Stomach (tissue), 8 donors: ENCODE measurements at regions not wholly inside any gene's neighbourhood (a gene's known extent, or its start where the extent isn't known, plus 50 kb on each side); places are given as distances from the start of the nearest gene placed in this dataset.

Experiments
- DNase-seq, 2 donors: peaks; one replicate each; pipeline versions ENCODE4 v3.0.0 to v3.0.0-alpha.2; 2013 to 2019
- H3K27ac ChIP-seq, 5 donors: fragments of 200-600 bp in 4 of 5; sonication (generic) in 4 of 5; one replicate each; pipeline ENCODE4 v1.5.1; 2013 to 2019; ENCODE audit warnings: mild to moderate bottlenecking in 1 of 5, moderate library complexity in 1 of 5
- H3K27me3 ChIP-seq, 3 donors: fragments of 200-600 bp; sonication (generic); one replicate each; pipeline ENCODE4 v1.5.1; 2017 to 2019; ENCODE audit warnings: mixed run types in 1 of 3
- H3K36me3 ChIP-seq, 4 donors: fragments of 200-600 bp; sonication (generic); 1 replicate in 3 of 4; 2 replicates in 1 of 4; pipeline ENCODE4 v1.5.1; 2016 to 2019
- H3K4me1 ChIP-seq, 4 donors: fragments of 200-600 bp; sonication (generic); one replicate each; pipeline ENCODE4 v1.5.1; 2016 to 2019
- H3K4me3 ChIP-seq, 4 donors: fragments of 200-600 bp; sonication (generic) in 3 of 4; one replicate each; pipeline ENCODE4 v1.5.1; 2016 to 2019; ENCODE audit warnings: mild to moderate bottlenecking in 1 of 4
- H3K9me3 ChIP-seq, 4 donors: fragments of 200-600 bp; sonication (generic); one replicate each; pipeline ENCODE4 v1.5.1; 2016 to 2019
- EP300 ChIP-seq: sonication (generic); formaldehyde crosslinking; IDR thresholded peaks from one replicate; pipeline ENCODE4 v1.6.1; 2017; ENCODE audit warnings: antibody characterized with exemption
- POLR2A ChIP-seq, 4 donors: fragments of 450-650 bp; IDR thresholded peaks; one replicate each; pipeline ENCODE4 v1.6.1; 2016; ENCODE audit warnings: antibody characterized with exemption in 4 of 4, control low read depth in 2 of 4, mild to moderate bottlenecking in 1 of 4, moderate library complexity in 1 of 4
- POLR2AphosphoS5 ChIP-seq, 3 donors: sonication (generic); formaldehyde crosslinking; IDR thresholded peaks; one replicate each; pipeline ENCODE4 v1.6.1; 2016; ENCODE audit warnings: antibody characterized with exemption in 3 of 3
- WGBS, 5 donors: extraction: QIAGEN DNeasy Blood & Tissue Kit in 3 of 5; methylation state at CpG; one replicate each; pipeline versions ENCODE4 v1.1.5 to v1.1.7; 2013 to 2018; 5-methylcytosine and 5-hydroxymethylcytosine counted together
- intact Hi-C: fragments of 100-400 bp; cut with DNase I; formaldehyde crosslinking; loops from one replicate; pipeline ENCODE4 v1.15.1; 2023; ENCODE audit warnings: low total_unique reads
- TF ChIP-seq, protein P1 (sequence below), 7 experiments: fragments of 450-650 bp in 4 of 7; fragments of 200-600 bp in 3 of 7; sonication (generic) in 3 of 7; IDR thresholded peaks; one replicate each; pipeline ENCODE4 v1.5.1; 2016 to 2019; ENCODE audit warnings: antibody characterized with exemption in 7 of 7, control low read depth in 2 of 7, mild to moderate bottlenecking in 1 of 7
- donor health status: healthy with polysubstance abuse.
- donor health status: Bipolar disorder and iron deficiency.
- donor health status: healthy.

- Histone ChIP-seq H3K27ac (no peak overlapping the region), H3K9me3 (no peaks in the 10 kb centered on the region), H3K36me3 (no peaks in the 10 kb centered on the region), H3K4me3 (no peak overlapping the region), H3K4me1 (no peaks in the 10 kb centered on the region), H3K27me3 (no peaks in the 10 kb centered on the region)
- TF ChIP-seq, protein P1, sequence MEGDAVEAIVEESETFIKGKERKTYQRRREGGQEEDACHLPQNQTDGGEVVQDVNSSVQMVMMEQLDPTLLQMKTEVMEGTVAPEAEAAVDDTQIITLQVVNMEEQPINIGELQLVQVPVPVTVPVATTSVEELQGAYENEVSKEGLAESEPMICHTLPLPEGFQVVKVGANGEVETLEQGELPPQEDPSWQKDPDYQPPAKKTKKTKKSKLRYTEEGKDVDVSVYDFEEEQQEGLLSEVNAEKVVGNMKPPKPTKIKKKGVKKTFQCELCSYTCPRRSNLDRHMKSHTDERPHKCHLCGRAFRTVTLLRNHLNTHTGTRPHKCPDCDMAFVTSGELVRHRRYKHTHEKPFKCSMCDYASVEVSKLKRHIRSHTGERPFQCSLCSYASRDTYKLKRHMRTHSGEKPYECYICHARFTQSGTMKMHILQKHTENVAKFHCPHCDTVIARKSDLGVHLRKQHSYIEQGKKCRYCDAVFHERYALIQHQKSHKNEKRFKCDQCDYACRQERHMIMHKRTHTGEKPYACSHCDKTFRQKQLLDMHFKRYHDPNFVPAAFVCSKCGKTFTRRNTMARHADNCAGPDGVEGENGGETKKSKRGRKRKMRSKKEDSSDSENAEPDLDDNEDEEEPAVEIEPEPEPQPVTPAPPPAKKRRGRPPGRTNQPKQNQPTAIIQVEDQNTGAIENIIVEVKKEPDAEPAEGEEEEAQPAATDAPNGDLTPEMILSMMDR (IDR thresholded peaks at IDR 0.05): no peak
- no peak for TF ChIP-seq EP300
- TF ChIP-seq POLR2A (IDR thresholded peaks at IDR 0.05): no peak
- TF ChIP-seq POLR2AphosphoS5 (IDR thresholded peaks at IDR 0.05): no peak
- intact Hi-C loops: no loop called here
- WGBS, 5 donors: 45 to 68% (median 60%) methylated on average over 2 of the region's 2 CpGs
- DNase-seq: no peak
Measured at GRCh38 chr5:167778228-167778627, 513.2 kb upstream of the WWC1 start.

DNA sequence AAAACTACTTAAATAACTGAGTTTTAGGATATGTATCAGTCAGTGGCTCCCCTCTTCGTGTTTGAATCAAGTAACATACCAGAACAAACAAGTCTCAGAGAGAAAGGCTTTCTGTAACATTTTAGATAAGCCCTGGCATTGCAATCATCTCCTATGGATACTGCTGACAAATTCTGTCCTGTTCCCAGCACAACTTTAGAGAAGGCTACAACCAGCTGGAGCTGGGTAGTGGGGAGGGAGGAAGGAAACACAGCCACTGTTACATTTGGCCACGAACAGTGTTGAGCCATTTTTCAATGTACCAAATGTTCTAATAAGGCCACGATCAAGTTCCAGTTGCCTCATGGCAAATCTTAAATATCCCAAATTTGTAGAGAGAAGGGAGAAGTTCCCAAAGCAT, 511.8 kb upstream of the WWC1 start:
- no peaks in the 10 kb centered on the region for H3K4me1 ChIP-seq
- intact Hi-C loops: no loop called here
- H3K36me3 ChIP-seq: no peaks in the 10 kb centered on the region
- no peak for TF ChIP-seq POLR2A (IDR thresholded peaks at IDR 0.05)
- H3K27me3 ChIP-seq: no peaks in the 10 kb centered on the region
- 62 to 76% (median 69%) methylated on average over 3 of the region's 3 CpGs for WGBS, 5 donors
- H3K9me3 ChIP-seq: no peaks in the 10 kb centered on the region
- no peak for DNase-seq
- H3K4me3 ChIP-seq: no peak overlapping the region
- H3K27ac ChIP-seq: no peak overlapping the region

GRCh38 chr5:167780177-167780576, 511.3 kb upstream of the WWC1 start:
- H3K36me3 ChIP-seq: no peaks in the 10 kb centered on the region
- intact Hi-C loops: no loop called here
- no peak overlapping the region for H3K27ac ChIP-seq
- H3K4me1 ChIP-seq: no peaks in the 10 kb centered on the region
- no peak overlapping the region for H3K4me3 ChIP-seq
- no peak for TF ChIP-seq POLR2A (IDR thresholded peaks at IDR 0.05)
- no peak for TF ChIP-seq POLR2AphosphoS5 (IDR thresholded peaks at IDR 0.05)
- no peak for TF ChIP-seq EP300
- TF ChIP-seq, protein P1 (IDR thresholded peaks at IDR 0.05): no peak
- WGBS, 5 donors: 69 to 84% (median 72%) methylated on average over 6 of the region's 6 CpGs
- H3K9me3 ChIP-seq: no peaks in the 10 kb centered on the region
- no peak for DNase-seq
- no peaks in the 10 kb centered on the region for H3K27me3 ChIP-seq

GRCh38 chr5:167783145-167783817, 508.2 kb upstream of the WWC1 start:
- Histone ChIP-seq H3K4me1 (no peaks in the 10 kb centered on the region), H3K36me3 (no peaks in the 10 kb centered on the region), H3K27me3 (no peaks in the 10 kb centered on the region), H3K9me3 (no peaks in the 10 kb centered on the region), H3K4me3 (no peak overlapping the region), H3K27ac (no peak overlapping the region)
- no peak for TF ChIP-seq POLR2A (IDR thresholded peaks at IDR 0.05)
- 71 to 83% (median 78%) methylated on average over 9 of the region's 9 CpGs for WGBS, 5 donors
- intact Hi-C loops: no loop called here
- DNase-seq: peak in 1 of 2 donors; percentile 17

GRCh38 chr5:167785106-167785505, 506.3 kb upstream of the WWC1 start:
- TF ChIP-seq POLR2AphosphoS5 (IDR thresholded peaks at IDR 0.05): no peak
- no peak for TF ChIP-seq POLR2A (IDR thresholded peaks at IDR 0.05)
- TF ChIP-seq, protein P1 (IDR thresholded peaks at IDR 0.05): no peak
- TF ChIP-seq EP300: no peak
- WGBS, 5 donors: 68 to 78% (median 71%) methylated on average over 2 of the region's 2 CpGs
- Histone ChIP-seq H3K36me3 (no peaks in the 10 kb centered on the region), H3K9me3 (no peaks in the 10 kb centered on the region), H3K27ac (no peak overlapping the region), H3K4me3 (no peak overlapping the region), H3K4me1 (no peaks in the 10 kb centered on the region), H3K27me3 (no peaks in the 10 kb centered on the region)
- DNase-seq: no peak
- intact Hi-C loops: no loop called here
